Mammary epithelial cell (primary cell): ENCODE measurements at regions not wholly inside any gene's neighbourhood (a gene's known extent, or its start where the extent isn't known, plus 50 kb on each side); places are given as distances from the start of the nearest gene placed in this dataset.

ENCODE experiments used
- EZH2 ChIP-seq: IDR thresholded peaks from 2 replicates; pipeline ENCODE4 v1.6.1; 2012; ENCODE audit warnings: low read length, inconsistent platforms, borderline replicate concordance
- TF ChIP-seq, protein P1 (sequence below), 2 donors: IDR thresholded peaks in 1 of 2; conservative IDR thresholded peaks in 1 of 2; 2 replicates each; pipeline ENCODE4 v1.5.1; 2011 to 2012; ENCODE audit warnings: inconsistent platforms in 2 of 2, low read length in 2 of 2, mild to moderate bottlenecking in 2 of 2, control low read depth in 1 of 2, low read depth in 1 of 2; ENCODE audit not compliant: insufficient read depth in 1 of 2; ENCODE audit errors: extremely low read depth in 1 of 2

DNA sequence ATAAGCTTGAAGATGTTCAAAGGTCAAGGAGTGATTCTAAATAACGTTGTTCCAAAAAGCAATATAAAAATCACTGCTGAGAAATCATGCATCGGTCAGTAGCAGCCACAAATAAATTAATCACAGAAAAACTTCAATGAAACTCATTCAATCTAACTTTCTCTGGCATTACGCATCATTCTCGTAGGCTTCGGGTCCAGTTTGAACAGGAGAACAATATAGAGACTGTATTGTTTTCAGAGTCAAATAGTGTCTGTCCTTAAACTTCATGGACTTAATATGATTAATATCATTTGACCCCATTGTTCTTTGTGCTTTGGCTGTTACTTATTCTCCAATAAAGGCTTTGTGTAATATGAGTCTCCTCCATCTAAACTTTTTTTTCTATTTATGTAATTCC, 200.4 kb downstream of the C6orf118 start:
- TF ChIP-seq, protein P1, sequence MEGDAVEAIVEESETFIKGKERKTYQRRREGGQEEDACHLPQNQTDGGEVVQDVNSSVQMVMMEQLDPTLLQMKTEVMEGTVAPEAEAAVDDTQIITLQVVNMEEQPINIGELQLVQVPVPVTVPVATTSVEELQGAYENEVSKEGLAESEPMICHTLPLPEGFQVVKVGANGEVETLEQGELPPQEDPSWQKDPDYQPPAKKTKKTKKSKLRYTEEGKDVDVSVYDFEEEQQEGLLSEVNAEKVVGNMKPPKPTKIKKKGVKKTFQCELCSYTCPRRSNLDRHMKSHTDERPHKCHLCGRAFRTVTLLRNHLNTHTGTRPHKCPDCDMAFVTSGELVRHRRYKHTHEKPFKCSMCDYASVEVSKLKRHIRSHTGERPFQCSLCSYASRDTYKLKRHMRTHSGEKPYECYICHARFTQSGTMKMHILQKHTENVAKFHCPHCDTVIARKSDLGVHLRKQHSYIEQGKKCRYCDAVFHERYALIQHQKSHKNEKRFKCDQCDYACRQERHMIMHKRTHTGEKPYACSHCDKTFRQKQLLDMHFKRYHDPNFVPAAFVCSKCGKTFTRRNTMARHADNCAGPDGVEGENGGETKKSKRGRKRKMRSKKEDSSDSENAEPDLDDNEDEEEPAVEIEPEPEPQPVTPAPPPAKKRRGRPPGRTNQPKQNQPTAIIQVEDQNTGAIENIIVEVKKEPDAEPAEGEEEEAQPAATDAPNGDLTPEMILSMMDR (conservative IDR thresholded peaks at IDR 0.05 in 1 of 2, IDR thresholded peaks at IDR 0.05 in 1 of 2; ENCODE audit: extremely low read depth in 1 of 2, insufficient read depth in 1 of 2, low read depth in 1 of 2, low read length in 2 of 2): no peak
- no peak for TF ChIP-seq EZH2
